Activated naive CD4-positive, alpha-beta T cell treated with anti-CD3 and anti-CD28 coated beads for 36 hours (primary cell): ENCODE measurements at regions not wholly inside any gene's neighbourhood (a gene's known extent, or its start where the extent isn't known, plus 50 kb on each side); places are given as distances from the start of the nearest gene placed in this dataset.

Experiments
- CTCF ChIA-PET: fragments of 350-600 bp; sonication (Branson Sonifier 250); formaldehyde crosslinking; loops from one replicate; lab custom pipeline; 2021; ENCODE audit warnings: antibody characterized with exemption; lab: Charles Lee
- DNase-seq: peaks from one replicate; pipeline ENCODE4 v3.0.0-alpha.2; 2020
- H3K27ac Mint-ChIP-seq: one replicate; pipeline ENCODE4 v1.8.0; 2021; ENCODE audit warnings: mild to moderate bottlenecking, mixed read lengths
- H3K27me3 Mint-ChIP-seq: one replicate; pipeline ENCODE4 v1.8.0; 2021; ENCODE audit warnings: low read depth, mixed read lengths
- H3K36me3 Mint-ChIP-seq: one replicate; pipeline ENCODE4 v1.8.0; 2021; ENCODE audit warnings: low read depth, mixed read lengths
- H3K4me1 Mint-ChIP-seq: one replicate; pipeline ENCODE4 v1.8.0; 2021; ENCODE audit warnings: low read depth, mixed read lengths
- H3K4me3 Mint-ChIP-seq: one replicate; pipeline ENCODE4 v1.8.0; 2021; ENCODE audit warnings: mild to moderate bottlenecking, moderate library complexity, mixed read lengths
- H3K9me3 Mint-ChIP-seq: one replicate; pipeline ENCODE4 v1.8.0; 2021; ENCODE audit warnings: mixed read lengths
- intact Hi-C: fragments of 100-400 bp; cut with micrococcal nuclease; formaldehyde crosslinking; loops from one replicate; pipeline ENCODE4 v1.15.1; 2023

GRCh38 chr14:76551906-76552305 lies 176.0 kb downstream of the ESRRB start:
- intact Hi-C loops: no loop called here
- Mint-ChIP-seq H3K27ac (no peak overlapping the region), H3K36me3 (no peaks in the 10 kb centered on the region), H3K4me1 (no peaks in the 10 kb centered on the region), H3K4me3 (no peak overlapping the region), H3K9me3 (no peaks in the 10 kb centered on the region), H3K27me3 (no peaks in the 10 kb centered on the region)
- CTCF ChIA-PET: interaction anchor here (0.5 to 0.6 kb wide), 3 partner anchors 95 to 341 kb away, joined by 3 to 4 read pairs (median 4); no protein-coding TSS in a partner anchor
- DNase-seq: no peak

- H3K36me3 Mint-ChIP-seq: no peaks in the 10 kb centered on the region
- intact Hi-C loops: no loop called here
- peaks cover 3% of the 10 kb centered on the region for H3K9me3 Mint-ChIP-seq
- H3K4me1 Mint-ChIP-seq: no peaks in the 10 kb centered on the region
- CTCF ChIA-PET: interaction anchor here (0.6 kb wide), 1 partner anchor 513 kb away, joined by 3 read pairs; no protein-coding TSS in a partner anchor
- no peak for DNase-seq
- no peak overlapping the region for H3K4me3 Mint-ChIP-seq
- peaks cover 4% of the 10 kb centered on the region for H3K27me3 Mint-ChIP-seq
- no peak overlapping the region for H3K27ac Mint-ChIP-seq
These were observed 188.8 kb downstream of the ESRRB start for GRCh38 chr14:76564471-76565422.

- no peak overlapping the region for H3K4me3 Mint-ChIP-seq
- H3K9me3 Mint-ChIP-seq: peaks cover 3% of the 10 kb centered on the region
- H3K27ac Mint-ChIP-seq: no peak overlapping the region
- H3K4me1 Mint-ChIP-seq: no peaks in the 10 kb centered on the region
- DNase-seq: no peak
- H3K36me3 Mint-ChIP-seq: no peaks in the 10 kb centered on the region
- CTCF ChIA-PET: no interaction called here
- intact Hi-C loops: no loop called here
- H3K27me3 Mint-ChIP-seq: peaks cover 2% of the 10 kb centered on the region
These were observed 190.5 kb downstream of the ESRRB start for GRCh38 chr14:76566439-76566838.

GRCh38 chr14:76574416-76575095 lies 186.7 kb upstream of the VASH1 start:
- Mint-ChIP-seq H3K27me3 (peaks cover 2% of the 10 kb centered on the region), H3K9me3 (no peaks in the 10 kb centered on the region), H3K4me3 (no peak overlapping the region), H3K4me1 (no peaks in the 10 kb centered on the region), H3K36me3 (no peaks in the 10 kb centered on the region), H3K27ac (no peak overlapping the region)
- CTCF ChIA-PET: no interaction called here
- DNase-seq: no peak
- intact Hi-C loops: no loop called here

- intact Hi-C loops: no loop called here
- Mint-ChIP-seq H3K27ac (no peak overlapping the region), H3K4me3 (no peak overlapping the region), H3K9me3 (no peaks in the 10 kb centered on the region), H3K4me1 (no peaks in the 10 kb centered on the region), H3K36me3 (no peaks in the 10 kb centered on the region), H3K27me3 (peaks cover 2% of the 10 kb centered on the region)
- DNase-seq: no peak
- CTCF ChIA-PET: no interaction called here
These were observed 186.2 kb upstream of the VASH1 start for GRCh38 chr14:76575108-76575507.

GRCh38 chr14:76576047-76576741 lies 185.1 kb upstream of the VASH1 start:
- Mint-ChIP-seq H3K27me3 (peaks cover 2% of the 10 kb centered on the region), H3K9me3 (no peaks in the 10 kb centered on the region), H3K4me1 (no peaks in the 10 kb centered on the region), H3K4me3 (no peak overlapping the region), H3K27ac (no peak overlapping the region), H3K36me3 (no peaks in the 10 kb centered on the region)
- DNase-seq: no peak
- CTCF ChIA-PET: interaction anchor here (0.6 kb wide), 1 partner anchor 719 kb away, joined by 5 read pairs; no protein-coding TSS in a partner anchor
- intact Hi-C loops: no loop called here

GRCh38 chr14:76577090-76577489 lies 184.2 kb upstream of the VASH1 start:
- Mint-ChIP-seq H3K9me3 (no peaks in the 10 kb centered on the region), H3K27ac (no peak overlapping the region), H3K4me1 (no peaks in the 10 kb centered on the region), H3K27me3 (peaks cover 2% of the 10 kb centered on the region), H3K4me3 (no peak overlapping the region), H3K36me3 (no peaks in the 10 kb centered on the region)
- no peak for DNase-seq
- CTCF ChIA-PET: no interaction called here
- intact Hi-C loops: no loop called here

- H3K4me1 Mint-ChIP-seq: no peaks in the 10 kb centered on the region
- H3K36me3 Mint-ChIP-seq: no peaks in the 10 kb centered on the region
- CTCF ChIA-PET: no interaction called here
- no peak for DNase-seq
- H3K27me3 Mint-ChIP-seq: peaks cover 2% of the 10 kb centered on the region
- H3K27ac Mint-ChIP-seq: no peak overlapping the region
- H3K9me3 Mint-ChIP-seq: no peaks in the 10 kb centered on the region
- intact Hi-C loops: no loop called here
- no peak overlapping the region for H3K4me3 Mint-ChIP-seq
These were observed 183.4 kb upstream of the VASH1 start for GRCh38 chr14:76577837-76578236.

- H3K27ac Mint-ChIP-seq: no peak overlapping the region
- H3K27me3 Mint-ChIP-seq: no peaks in the 10 kb centered on the region
- CTCF ChIA-PET: no interaction called here
- H3K9me3 Mint-ChIP-seq: no peaks in the 10 kb centered on the region
- no peaks in the 10 kb centered on the region for H3K4me1 Mint-ChIP-seq
- intact Hi-C loops: no loop called here
- H3K36me3 Mint-ChIP-seq: no peaks in the 10 kb centered on the region
- no peak for DNase-seq
- no peak overlapping the region for H3K4me3 Mint-ChIP-seq
These were observed 180.9 kb upstream of the VASH1 start for GRCh38 chr14:76580399-76580798.

GRCh38 chr14:76580967-76581366 lies 180.3 kb upstream of the VASH1 start:
- Mint-ChIP-seq H3K27ac (no peak overlapping the region), H3K27me3 (no peaks in the 10 kb centered on the region), H3K9me3 (no peaks in the 10 kb centered on the region), H3K4me1 (no peaks in the 10 kb centered on the region), H3K36me3 (no peaks in the 10 kb centered on the region), H3K4me3 (no peak overlapping the region)
- CTCF ChIA-PET: interaction anchor here (0.9 kb wide), 1 partner anchor 9 kb away, joined by 3 read pairs; no protein-coding TSS in a partner anchor
- intact Hi-C loops: no loop called here
- DNase-seq: no peak

- Mint-ChIP-seq H3K4me3 (no peak overlapping the region), H3K4me1 (no peaks in the 10 kb centered on the region), H3K9me3 (no peaks in the 10 kb centered on the region), H3K27me3 (no peaks in the 10 kb centered on the region), H3K36me3 (no peaks in the 10 kb centered on the region), H3K27ac (no peak overlapping the region)
- CTCF ChIA-PET: interaction anchor here (0.9 kb wide), 1 partner anchor 9 kb away, joined by 3 read pairs; no protein-coding TSS in a partner anchor
- intact Hi-C loops: no loop called here
- DNase-seq: no peak
These were observed 179.7 kb upstream of the VASH1 start for GRCh38 chr14:76581592-76581991.

- Mint-ChIP-seq H3K27ac (no peak overlapping the region), H3K4me1 (no peaks in the 10 kb centered on the region), H3K4me3 (no peak overlapping the region), H3K27me3 (no peaks in the 10 kb centered on the region), H3K36me3 (no peaks in the 10 kb centered on the region), H3K9me3 (no peaks in the 10 kb centered on the region)
- CTCF ChIA-PET: interaction anchor here (0.6 kb wide), 1 partner anchor 529 kb away, joined by 3 read pairs; no protein-coding TSS in a partner anchor
- no peak for DNase-seq
- intact Hi-C loops: no loop called here
These were observed 178.8 kb upstream of the VASH1 start for GRCh38 chr14:76582447-76582846.
